ENCODE measurements at regions not wholly inside any gene's neighbourhood (a gene's known extent, or its start where the extent isn't known, plus 50 kb on each side); places are given as distances from the start of the nearest gene placed in this dataset.

GRCh38 chr9:13478160-13478559, 198.7 kb upstream of the MPDZ start:
- TF ChIP-seq CTCF (IDR thresholded peaks at IDR 0.05), result no peak
- no peak for TF ChIP-seq EP300 (IDR thresholded peaks at IDR 0.05)
- TF ChIP-seq POLR2A (IDR thresholded peaks at IDR 0.05), result no peak
- TF ChIP-seq POLR2AphosphoS5 (IDR thresholded peaks at IDR 0.05), result no peak

Data from stomach (tissue), 4 donors.